ENCODE measurements at regions not wholly inside any gene's neighbourhood (a gene's known extent, or its start where the extent isn't known, plus 50 kb on each side); places are given as distances from the start of the nearest gene placed in this dataset.

- TF ChIP-seq POLR2A (IDR thresholded peaks at IDR 0.05) (no peak), EP300 (IDR thresholded peaks at IDR 0.05) (no peak), CTCF (IDR thresholded peaks at IDR 0.05) (no peak)
- Histone ChIP-seq H3K4me3 (no peak overlapping the region), H3K36me3 (no peaks in the 10 kb centered on the region), H3K27ac (no peak overlapping the region), H3K27me3 (no peaks in the 10 kb centered on the region), H3K4me1 (ENCODE audit: insufficient read depth) (no peaks in the 10 kb centered on the region), H3K9me3 (no peaks in the 10 kb centered on the region)
- WGBS, 3 donors, result 69 to 72% (median 70%) methylated on average over 3 of the region's 3 CpGs
- intact Hi-C loops (cut with DNase I), result no loop called here
- no peak for DNase-seq
These were observed 217.2 kb downstream of the NR4A2 start for GRCh38 chr2:156115338-156115737.

- Histone ChIP-seq H3K36me3 (no peaks in the 10 kb centered on the region), H3K9me3 (no peaks in the 10 kb centered on the region), H3K27me3 (no peaks in the 10 kb centered on the region), H3K4me3 (no peak overlapping the region), H3K4me1 (ENCODE audit: insufficient read depth) (no peaks in the 10 kb centered on the region), H3K27ac (no peak overlapping the region)
- TF ChIP-seq CTCF (IDR thresholded peaks at IDR 0.05) (no peak), POLR2A (IDR thresholded peaks at IDR 0.05) (no peak), EP300 (IDR thresholded peaks at IDR 0.05) (no peak)
- intact Hi-C loops (cut with DNase I), result no loop called here
- 66 to 80% (median 78%) methylated on average over 1 of the region's 1 CpG for WGBS, 3 donors
- DNase-seq, result no peak
These were observed 220.2 kb downstream of the NR4A2 start for GRCh38 chr2:156112323-156112722.

- TF ChIP-seq POLR2A (IDR thresholded peaks at IDR 0.05) (no peak), EP300 (IDR thresholded peaks at IDR 0.05) (no peak), CTCF (IDR thresholded peaks at IDR 0.05) (no peak)
- Histone ChIP-seq H3K27ac (no peak overlapping the region), H3K9me3 (no peaks in the 10 kb centered on the region), H3K4me1 (ENCODE audit: insufficient read depth) (no peaks in the 10 kb centered on the region), H3K4me3 (no peak overlapping the region), H3K27me3 (no peaks in the 10 kb centered on the region), H3K36me3 (no peaks in the 10 kb centered on the region)
- WGBS, 3 donors, result 63 to 85% (median 68%) methylated on average over 2 of the region's 2 CpGs
- no peak for DNase-seq
- intact Hi-C loops (cut with DNase I), result no loop called here
These were observed 221.6 kb downstream of the NR4A2 start for GRCh38 chr2:156110890-156111289.

- Histone ChIP-seq H3K4me3 (no peak overlapping the region), H3K27me3 (no peaks in the 10 kb centered on the region), H3K4me1 (ENCODE audit: insufficient read depth) (no peaks in the 10 kb centered on the region), H3K27ac (no peak overlapping the region), H3K9me3 (no peaks in the 10 kb centered on the region), H3K36me3 (no peaks in the 10 kb centered on the region)
- 95 to 99% (median 96%) methylated on average over 1 of the region's 1 CpG for WGBS, 3 donors
- intact Hi-C loops (cut with DNase I), result no loop called here
- no peak for DNase-seq
- TF ChIP-seq EP300 (IDR thresholded peaks at IDR 0.05), result no peak
- TF ChIP-seq CTCF (IDR thresholded peaks at IDR 0.05), result no peak
- no peak for TF ChIP-seq POLR2A (IDR thresholded peaks at IDR 0.05)
These were observed 233.1 kb downstream of the NR4A2 start for GRCh38 chr2:156099382-156099781.

GRCh38 chr2:156098506-156098905, 234.0 kb downstream of the NR4A2 start:
- intact Hi-C loops (cut with DNase I), result no loop called here
- no peaks in the 10 kb centered on the region for H3K4me1 ChIP-seq (ENCODE audit: insufficient read depth)
- no peak for DNase-seq
- TF ChIP-seq POLR2A (IDR thresholded peaks at IDR 0.05) (no peak), EP300 (IDR thresholded peaks at IDR 0.05) (no peak), CTCF (IDR thresholded peaks at IDR 0.05) (no peak)
- H3K27ac ChIP-seq, result no peak overlapping the region
- 74 to 81% (median 79%) methylated on average over 2 of the region's 2 CpGs for WGBS, 3 donors
- H3K9me3 ChIP-seq, result no peaks in the 10 kb centered on the region
- H3K27me3 ChIP-seq, result no peaks in the 10 kb centered on the region
- no peak overlapping the region for H3K4me3 ChIP-seq
- no peaks in the 10 kb centered on the region for H3K36me3 ChIP-seq

Data from ovary (tissue), 7 donors.